GM18873 (cell line): ENCODE measurements at regions not wholly inside any gene's neighbourhood (a gene's known extent, or its start where the extent isn't known, plus 50 kb on each side); places are given as distances from the start of the nearest gene placed in this dataset.

Experiments used
- ATAC-seq: cut with Tn5 transposase; IDR thresholded peaks from one replicate; pipeline ENCODE4 v1.9.1; 2021; ENCODE audit warnings: mild to moderate bottlenecking, moderate library complexity, moderate number of reproducible peaks; ENCODE audit not compliant: unreplicated experiment, low FRiP score

GRCh38 chr7:138405496-138405895 is 54.6 kb upstream of the TRIM24 start:
- ATAC-seq, result no peak

GRCh38 chr7:138407792-138408191 is 52.3 kb upstream of the TRIM24 start:
- ATAC-seq, result no peak
